Smooth muscle cell (in vitro differentiated cells): ENCODE measurements at regions not wholly inside any gene's neighbourhood (a gene's known extent, or its start where the extent isn't known, plus 50 kb on each side); places are given as distances from the start of the nearest gene placed in this dataset.

ENCODE experiments used
- DNase-seq: peaks from one replicate; lab custom pipeline; 2025; ENCODE audit not compliant: unreplicated experiment; lab: John Stamatoyannopoulos, UW
- H2AFZ ChIP-seq: fragments of 200-600 bp; sonication (generic); 2 replicates; pipeline ENCODE4 v1.6.0; 2016; ENCODE audit warnings: antibody characterized with exemption, low read depth, mild to moderate bottlenecking
- H3F3A ChIP-seq: fragments of 200-600 bp; sonication (generic); 2 replicates; pipeline ENCODE4 v1.6.0; 2017; ENCODE audit warnings: antibody characterized with exemption, low read depth
- H3K27ac ChIP-seq: fragments of 200-600 bp; sonication (generic); 2 replicates; pipeline ENCODE4 v1.5.1; 2016; ENCODE audit warnings: low read depth, mild to moderate bottlenecking
- H3K27me3 ChIP-seq: fragments of 200-600 bp; sonication (generic); 2 replicates; pipeline ENCODE4 v1.6.1; 2016; ENCODE audit warnings: low read depth, mild to moderate bottlenecking
- H3K36me3 ChIP-seq: fragments of 200-600 bp; sonication (generic); 2 replicates; pipeline ENCODE4 v1.5.1; 2016; ENCODE audit warnings: low read depth
- H3K4me1 ChIP-seq: fragments of 200-600 bp; sonication (generic); 2 replicates; pipeline ENCODE4 v1.5.1; 2016; ENCODE audit warnings: low read depth
- H3K4me2 ChIP-seq: fragments of 200-600 bp; sonication (generic); 2 replicates; pipeline ENCODE4 v1.6.0; 2016; ENCODE audit warnings: mild to moderate bottlenecking
- H3K4me3 ChIP-seq: fragments of 200-600 bp; sonication (generic); 2 replicates; pipeline ENCODE4 v1.5.1; 2016; ENCODE audit warnings: mild to moderate bottlenecking
- H3K79me2 ChIP-seq: fragments of 200-600 bp; sonication (generic); 2 replicates; pipeline ENCODE4 v1.6.0; 2016; ENCODE audit warnings: low read depth, mild to moderate bottlenecking
- H3K9ac ChIP-seq: fragments of 200-600 bp; sonication (generic); 2 replicates; pipeline ENCODE4 v1.6.0; 2016; ENCODE audit warnings: low read depth
- H3K9me3 ChIP-seq: fragments of 200-600 bp; sonication (generic); replicated peaks from 2 replicates; pipeline ENCODE4 v1.5.1; 2016; ENCODE audit warnings: low read depth
- H4K20me1 ChIP-seq: fragments of 200-600 bp; sonication (generic); 2 replicates; pipeline ENCODE4 v1.6.0; 2016; ENCODE audit warnings: low read depth
- WGBS: methylation state at CpG from one replicate; pipeline ENCODE4 v1.1.7; 2016; ENCODE audit warnings: low lambda C conversion rate; 5-methylcytosine and 5-hydroxymethylcytosine counted together
- TF ChIP-seq, protein P1 (sequence below): fragments of 200-600 bp; sonication (generic); IDR thresholded peaks from 2 replicates; pipeline ENCODE4 v1.5.1; 2017; ENCODE audit warnings: borderline replicate concordance, mild to moderate bottlenecking, antibody characterized with exemption; ENCODE audit not compliant: insufficient read depth, poor library complexity, severe bottlenecking

DNA sequence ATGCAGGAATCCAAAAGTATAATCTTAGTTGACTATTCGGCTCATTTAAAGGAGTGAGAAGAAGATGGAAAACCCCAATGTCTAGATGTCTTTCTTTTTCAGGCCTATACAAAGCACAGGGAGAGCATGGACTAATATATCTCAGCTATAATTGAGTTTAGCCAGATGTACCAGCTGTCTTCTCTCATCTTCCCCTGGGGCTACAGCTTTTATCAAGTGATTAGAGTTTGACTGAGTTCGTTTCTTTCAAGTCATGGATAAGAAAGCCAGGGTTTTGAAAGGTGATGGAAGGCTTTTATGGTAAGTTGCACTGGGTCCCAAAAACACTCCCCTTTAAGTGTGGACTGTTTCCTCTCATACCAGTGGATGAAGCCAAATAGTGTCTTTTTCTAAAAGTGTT, 1172.8 kb upstream of the TENM4 start:
- H4K20me1 ChIP-seq: no peaks in the 10 kb centered on the region
- no peak overlapping the region for H3K9ac ChIP-seq
- H3K4me3 ChIP-seq: no peak overlapping the region
- TF ChIP-seq, protein P1, sequence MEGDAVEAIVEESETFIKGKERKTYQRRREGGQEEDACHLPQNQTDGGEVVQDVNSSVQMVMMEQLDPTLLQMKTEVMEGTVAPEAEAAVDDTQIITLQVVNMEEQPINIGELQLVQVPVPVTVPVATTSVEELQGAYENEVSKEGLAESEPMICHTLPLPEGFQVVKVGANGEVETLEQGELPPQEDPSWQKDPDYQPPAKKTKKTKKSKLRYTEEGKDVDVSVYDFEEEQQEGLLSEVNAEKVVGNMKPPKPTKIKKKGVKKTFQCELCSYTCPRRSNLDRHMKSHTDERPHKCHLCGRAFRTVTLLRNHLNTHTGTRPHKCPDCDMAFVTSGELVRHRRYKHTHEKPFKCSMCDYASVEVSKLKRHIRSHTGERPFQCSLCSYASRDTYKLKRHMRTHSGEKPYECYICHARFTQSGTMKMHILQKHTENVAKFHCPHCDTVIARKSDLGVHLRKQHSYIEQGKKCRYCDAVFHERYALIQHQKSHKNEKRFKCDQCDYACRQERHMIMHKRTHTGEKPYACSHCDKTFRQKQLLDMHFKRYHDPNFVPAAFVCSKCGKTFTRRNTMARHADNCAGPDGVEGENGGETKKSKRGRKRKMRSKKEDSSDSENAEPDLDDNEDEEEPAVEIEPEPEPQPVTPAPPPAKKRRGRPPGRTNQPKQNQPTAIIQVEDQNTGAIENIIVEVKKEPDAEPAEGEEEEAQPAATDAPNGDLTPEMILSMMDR: no peak
- H3K27me3 ChIP-seq: no peaks in the 10 kb centered on the region
- no peak overlapping the region for H3K4me2 ChIP-seq
- H3K4me1 ChIP-seq: peaks cover 8% of the 10 kb centered on the region
- H3K9me3 ChIP-seq: no peaks in the 10 kb centered on the region
- H2AFZ ChIP-seq: no peak overlapping the region
- no peaks in the 10 kb centered on the region for H3K79me2 ChIP-seq
- H3K36me3 ChIP-seq: no peaks in the 10 kb centered on the region
- DNase-seq: no peak
- H3F3A ChIP-seq: no peaks in the 10 kb centered on the region
- WGBS: 34% methylated on average over 2 of the region's 2 CpGs
- no peak overlapping the region for H3K27ac ChIP-seq

DNA sequence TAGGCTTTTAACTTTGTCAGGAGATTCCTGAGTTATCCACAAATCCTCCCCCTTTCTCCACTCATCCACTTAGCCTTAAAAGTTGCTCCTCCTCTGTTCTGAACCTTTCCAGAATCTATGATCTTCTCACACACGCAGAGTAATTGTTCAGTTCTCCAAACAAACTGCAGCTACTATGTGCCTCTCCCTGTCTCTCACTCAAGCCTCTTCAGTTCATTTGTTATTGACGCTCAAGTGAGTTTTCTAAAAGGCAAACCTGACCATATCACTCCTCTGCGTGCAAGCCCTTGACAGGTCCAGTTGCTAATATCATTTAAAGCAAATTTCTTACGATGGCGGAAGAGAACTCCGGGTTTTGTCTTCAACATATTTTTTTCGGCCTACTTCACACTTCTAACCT, 1169.7 kb upstream of the TENM4 start:
- H3K9me3 ChIP-seq: no peaks in the 10 kb centered on the region
- no peak overlapping the region for H3K27ac ChIP-seq
- H3K36me3 ChIP-seq: no peaks in the 10 kb centered on the region
- H3K4me2 ChIP-seq: no peak overlapping the region
- DNase-seq: no peak
- H3F3A ChIP-seq: no peaks in the 10 kb centered on the region
- no peaks in the 10 kb centered on the region for H4K20me1 ChIP-seq
- TF ChIP-seq, protein P1: no peak
- 92% methylated on average over 7 of the region's 7 CpGs for WGBS
- H3K79me2 ChIP-seq: no peaks in the 10 kb centered on the region
- H2AFZ ChIP-seq: no peak overlapping the region
- no peak overlapping the region for H3K4me3 ChIP-seq
- peaks cover 8% of the 10 kb centered on the region for H3K4me1 ChIP-seq
- no peaks in the 10 kb centered on the region for H3K27me3 ChIP-seq
- H3K9ac ChIP-seq: no peak overlapping the region

DNA sequence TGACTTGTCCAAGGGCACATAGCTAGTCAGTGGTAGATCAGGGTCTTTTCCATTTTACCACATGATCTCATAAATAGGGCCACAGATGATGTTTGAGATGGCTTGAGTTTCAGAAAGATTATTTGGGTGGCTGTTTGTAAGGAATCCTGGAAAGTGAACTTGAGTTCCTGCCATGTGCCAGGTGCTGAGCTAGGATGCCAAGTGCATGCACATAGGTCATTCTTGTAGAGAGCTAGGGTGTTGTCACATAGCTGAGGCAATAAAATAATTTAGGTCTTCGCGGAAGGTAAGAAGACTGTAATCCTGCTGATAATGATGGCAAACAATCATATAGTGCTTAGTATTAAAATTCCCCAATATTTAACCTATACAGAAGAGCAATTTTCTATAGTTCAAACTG, 1162.6 kb upstream of the TENM4 start:
- H2AFZ ChIP-seq: no peak overlapping the region
- no peaks in the 10 kb centered on the region for H3F3A ChIP-seq
- H3K4me2 ChIP-seq: no peak overlapping the region
- no peaks in the 10 kb centered on the region for H3K27me3 ChIP-seq
- H3K79me2 ChIP-seq: no peaks in the 10 kb centered on the region
- no peaks in the 10 kb centered on the region for H4K20me1 ChIP-seq
- TF ChIP-seq, protein P1: no peak
- no peak overlapping the region for H3K27ac ChIP-seq
- H3K4me3 ChIP-seq: no peak overlapping the region
- 93% methylated on average over 2 of the region's 2 CpGs for WGBS
- H3K9me3 ChIP-seq: no peaks in the 10 kb centered on the region
- no peaks in the 10 kb centered on the region for H3K4me1 ChIP-seq
- no peaks in the 10 kb centered on the region for H3K36me3 ChIP-seq
- H3K9ac ChIP-seq: no peak overlapping the region
- no peak for DNase-seq

DNA sequence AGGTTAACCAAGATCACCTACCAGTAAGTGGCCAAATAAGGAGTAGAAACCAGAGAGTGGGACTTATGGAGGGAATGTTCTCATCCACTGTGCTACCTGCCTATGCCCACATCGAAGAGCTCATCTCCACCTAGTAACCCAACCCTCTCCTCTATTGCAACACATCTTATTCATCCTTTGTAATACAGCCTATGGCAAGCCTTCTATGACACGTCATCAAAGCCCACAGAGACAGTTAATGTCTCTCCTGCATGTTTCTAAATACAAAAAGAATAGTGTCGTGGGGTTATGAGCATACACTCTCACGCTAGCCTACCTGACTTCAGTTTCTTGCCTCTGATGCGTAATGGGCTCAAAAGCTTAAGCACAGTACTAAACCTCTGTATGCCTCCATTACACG, 1158.1 kb upstream of the TENM4 start:
- Histone ChIP-seq H3K79me2 (no peaks in the 10 kb centered on the region), H3K4me3 (no peak overlapping the region), H3K9me3 (no peaks in the 10 kb centered on the region), H3K4me2 (no peak overlapping the region), H3K27ac (no peak overlapping the region), H3K9ac (no peak overlapping the region), H4K20me1 (no peaks in the 10 kb centered on the region), H3K27me3 (no peaks in the 10 kb centered on the region), H3K36me3 (no peaks in the 10 kb centered on the region), H2AFZ (no peak overlapping the region), H3K4me1 (peaks cover 9% of the 10 kb centered on the region), H3F3A (peaks cover 19% of the 10 kb centered on the region)
- DNase-seq: no peak
- 93% methylated on average over 6 of the region's 6 CpGs for WGBS
- TF ChIP-seq, protein P1: no peak
